Keratinocyte (primary cell): ENCODE measurements at regions not wholly inside any gene's neighbourhood (a gene's known extent, or its start where the extent isn't known, plus 50 kb on each side); places are given as distances from the start of the nearest gene placed in this dataset.

Source experiments
- DNase-seq: peaks from one replicate; pipeline ENCODE4 v3.0.0-alpha.2; 2011; ENCODE audit warnings: low read depth, missing footprints, low spot score
- FAIRE-seq: peaks from 2 replicates; lab custom pipeline; 2011; peaks lifted over from hg19 to GRCh38; lab: Jason Lieb, UNC
- H2AFZ ChIP-seq: 2 replicates; pipeline ENCODE4 v1.6.0; 2012; ENCODE audit warnings: low read length, control low read depth, inconsistent platforms; ENCODE audit not compliant: control insufficient read depth
- H3K27ac ChIP-seq: 2 replicates; pipeline ENCODE4 v1.5.1; 2011; ENCODE audit warnings: low read length; ENCODE audit not compliant: control insufficient read depth, insufficient read depth
- H3K27me3 ChIP-seq: 3 replicates; pipeline ENCODE4 v1.6.0; 2011; ENCODE audit warnings: low read length; ENCODE audit not compliant: control insufficient read depth, insufficient read depth; ENCODE audit errors: extremely low read depth
- H3K36me3 ChIP-seq, 2 experiments: 2 replicates in 1 of 2; 3 replicates in 1 of 2; pipeline ENCODE4 v1.5.1; 2011; ENCODE audit warnings: low read length in 2 of 2, mild to moderate bottlenecking in 1 of 2; ENCODE audit not compliant: control insufficient read depth in 2 of 2, insufficient read depth in 2 of 2; ENCODE audit errors: extremely low read depth in 1 of 2
- H3K4me1 ChIP-seq: 3 replicates; pipeline ENCODE4 v1.5.1; 2011; ENCODE audit warnings: low read length; ENCODE audit not compliant: control insufficient read depth, insufficient read depth; ENCODE audit errors: extremely low read depth
- H3K4me2 ChIP-seq: 3 replicates; pipeline ENCODE4 v1.6.0; 2011; ENCODE audit warnings: low read depth, low read length; ENCODE audit not compliant: control insufficient read depth, insufficient read depth; ENCODE audit errors: extremely low read depth
- H3K4me3 ChIP-seq, 3 experiments: fragments of 200-600 bp in 1 of 3; sonication (generic) in 1 of 3; 2 replicates in 2 of 3; 3 replicates in 1 of 3; pipeline ENCODE4 v1.5.1; 2011 to 2016; ENCODE audit warnings: low read length in 3 of 3, mild to moderate bottlenecking in 3 of 3, control low read depth in 2 of 3, inconsistent platforms in 1 of 3, low read depth in 1 of 3, mixed read lengths in 1 of 3, mixed run types in 1 of 3, moderate library complexity in 1 of 3; ENCODE audit not compliant: control insufficient read depth in 2 of 3, insufficient read depth in 2 of 3; ENCODE audit errors: extremely low read depth in 1 of 3
- H3K79me2 ChIP-seq: 2 replicates; pipeline ENCODE4 v1.6.0; 2012; ENCODE audit warnings: low read length; ENCODE audit not compliant: control insufficient read depth, insufficient read depth
- H3K9ac ChIP-seq: 3 replicates; pipeline ENCODE4 v1.6.0; 2011; ENCODE audit warnings: low read length; ENCODE audit not compliant: control insufficient read depth, insufficient read depth; ENCODE audit errors: extremely low read depth
- H3K9me1 ChIP-seq: 3 replicates; pipeline ENCODE4 v1.6.0; 2011; ENCODE audit warnings: low read length; ENCODE audit not compliant: control insufficient read depth, insufficient read depth; ENCODE audit errors: extremely low read depth
- H3K9me3 ChIP-seq: 2 replicates; pipeline ENCODE4 v1.5.1; 2012; ENCODE audit warnings: low read depth, low read length; ENCODE audit not compliant: control insufficient read depth
- H4K20me1 ChIP-seq: 3 replicates; pipeline ENCODE4 v1.6.0; 2011; ENCODE audit warnings: low read length; ENCODE audit not compliant: control insufficient read depth, insufficient read depth; ENCODE audit errors: extremely low read depth
- CTCF ChIP-seq, 3 experiments: IDR thresholded peaks in 1 of 3; conservative IDR thresholded peaks in 1 of 3; optimal IDR thresholded peaks in 1 of 3; 2 replicates in 2 of 3; 3 replicates in 1 of 3; pipeline versions ENCODE3 to v1.5.1; 2011; ENCODE audit warnings: low read length in 3 of 3, mild to moderate bottlenecking in 3 of 3, moderate library complexity in 2 of 3, control low read depth in 1 of 3, inconsistent platforms in 1 of 3; ENCODE audit not compliant: insufficient read depth in 2 of 3; ENCODE audit errors: extremely low read depth in 1 of 3
- EZH2 ChIP-seq: IDR thresholded peaks from one replicate; pipeline ENCODE4 v1.6.1; 2012; ENCODE audit warnings: inconsistent platforms, mild to moderate bottlenecking, low read length, moderate library complexity
- dilution Hi-C: fragments of 300-500 bp; cut with MboI; formaldehyde crosslinking; loops from one replicate; pipeline ENCODE4 v1.7.0; 2020; ENCODE audit warnings: low sequenced_read_pairs; ENCODE audit not compliant: extremely low pct_ligation_motif_present

DNA sequence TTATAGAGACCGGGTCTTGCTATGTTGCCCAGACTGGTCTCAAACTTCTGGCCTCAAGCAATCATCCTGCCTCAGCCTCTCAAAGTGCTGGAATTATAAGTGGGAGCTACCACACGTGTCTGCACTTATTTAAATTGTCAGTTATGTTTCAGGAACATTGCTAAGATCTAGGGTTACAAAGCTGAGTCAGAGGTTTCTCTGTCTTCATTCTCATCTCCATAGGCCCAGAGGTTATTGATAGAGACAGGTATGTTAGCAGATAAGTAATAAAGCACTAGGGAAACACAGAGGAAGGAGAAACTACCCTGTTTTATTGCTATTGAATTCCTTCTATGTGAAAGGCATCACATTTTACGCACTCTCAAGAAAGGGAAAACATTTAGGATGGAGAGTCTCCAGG is 214.1 kb downstream of the REEP3 start:
- H3K4me1 ChIP-seq = no peaks in the 10 kb centered on the region
- dilution Hi-C loops = no loop called here
- H3K27ac ChIP-seq = no peak overlapping the region
- no peaks in the 10 kb centered on the region for H3K9me3 ChIP-seq
- H3K9ac ChIP-seq = no peak overlapping the region
- DNase-seq (no peak), FAIRE-seq (no peak)
- H3K4me3 ChIP-seq = no peak overlapping the region
- no peaks in the 10 kb centered on the region for H4K20me1 ChIP-seq
- H3K27me3 ChIP-seq = peaks cover 6% of the 10 kb centered on the region
- H3K36me3 ChIP-seq = no peaks in the 10 kb centered on the region
- TF ChIP-seq CTCF (optimal IDR thresholded peaks at IDR 0.05 in 1 of 3, IDR thresholded peaks at IDR 0.05 in 1 of 3, conservative IDR thresholded peaks at IDR 0.05 in 1 of 3; ENCODE audit: extremely low read depth in 1 of 3, insufficient read depth in 2 of 3, low read length in 3 of 3) = no peak
- no peaks in the 10 kb centered on the region for H3K79me2 ChIP-seq
- H2AFZ ChIP-seq = no peak overlapping the region
- no peak overlapping the region for H3K4me2 ChIP-seq
- H3K9me1 ChIP-seq = no peaks in the 10 kb centered on the region

DNA sequence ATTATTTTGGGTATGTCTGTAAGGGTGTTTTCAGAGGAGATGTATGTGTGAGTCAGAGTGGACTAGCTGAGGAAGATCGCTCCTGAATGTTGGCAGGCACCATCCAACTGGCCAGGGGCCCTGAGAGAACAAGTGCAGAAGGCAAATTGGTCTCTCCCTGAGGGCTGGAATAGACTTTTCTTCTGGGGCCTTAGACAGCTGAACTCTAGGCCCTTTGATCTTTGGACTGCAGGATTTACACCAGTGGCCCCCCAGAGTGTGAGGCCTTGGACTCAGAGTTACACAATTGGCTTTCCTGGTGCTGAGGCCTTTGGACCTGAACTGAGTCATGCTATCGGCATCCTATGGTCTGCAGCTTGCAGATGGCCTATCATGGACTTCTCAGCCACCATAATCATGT is 217.2 kb downstream of the REEP3 start:
- Histone ChIP-seq H3K79me2 (no peaks in the 10 kb centered on the region), H2AFZ (no peak overlapping the region), H3K4me2 (no peak overlapping the region), H3K9me1 (no peaks in the 10 kb centered on the region), H3K27ac (no peak overlapping the region), H3K4me3 (no peak overlapping the region), H3K36me3 (no peaks in the 10 kb centered on the region), H3K27me3 (no peaks in the 10 kb centered on the region), H4K20me1 (no peaks in the 10 kb centered on the region), H3K4me1 (no peaks in the 10 kb centered on the region), H3K9ac (no peak overlapping the region), H3K9me3 (no peaks in the 10 kb centered on the region)
- dilution Hi-C loops = no loop called here
- DNase-seq = no peak
- TF ChIP-seq CTCF (optimal IDR thresholded peaks at IDR 0.05 in 1 of 3, IDR thresholded peaks at IDR 0.05 in 1 of 3, conservative IDR thresholded peaks at IDR 0.05 in 1 of 3; ENCODE audit: extremely low read depth in 1 of 3, insufficient read depth in 2 of 3, low read length in 3 of 3) (no peak), EZH2 (no peak)
- no peak for FAIRE-seq
